H1 (cell line): ENCODE measurements at regions not wholly inside any gene's neighbourhood (a gene's known extent, or its start where the extent isn't known, plus 50 kb on each side); places are given as distances from the start of the nearest gene placed in this dataset.

Experiments
- CTCF ChIA-PET: fragments of 300-600 bp; sonication (Branson Sonifier 250); formaldehyde crosslinking; loops from one replicate; lab custom pipeline; 2021; ENCODE audit not compliant: partially characterized antibody; lab: Charles Lee
- POLR2A ChIA-PET: fragments of 300-600 bp; sonication (Branson Sonifier 250); formaldehyde crosslinking; loops from one replicate; lab custom pipeline; 2021; ENCODE audit warnings: inconsistent platforms; ENCODE audit not compliant: partially characterized antibody; lab: Charles Lee
- DNase-seq, 2 experiments: peaks; one replicate each; pipeline versions ENCODE4 v3.0.0 to v3.0.0-alpha.2; 2010 to 2022; ENCODE audit warnings: low spot score in 2 of 2, low read depth in 1 of 2, mixed read lengths in 1 of 2
- FAIRE-seq: peaks from 2 replicates; lab custom pipeline; 2011; peaks lifted over from hg19 to GRCh38; lab: Jason Lieb, UNC
- H2AFZ ChIP-seq: 2 replicates; pipeline ENCODE4 v1.8.1; 2012; ENCODE audit warnings: low read length, inconsistent platforms
- H2AK5ac ChIP-seq: 2 replicates; pipeline ENCODE4 v1.6.1; 2013; ENCODE audit warnings: low read depth, low read length
- H2BK120ac ChIP-seq: replicated peaks from 2 replicates; pipeline ENCODE3; 2013; ENCODE audit warnings: low read depth, low read length, inconsistent platforms
- H2BK12ac ChIP-seq: 2 replicates; pipeline ENCODE4 v1.6.1; 2013; ENCODE audit warnings: low read depth, low read length
- H2BK15ac ChIP-seq: 2 replicates; pipeline ENCODE4 v1.6.1; 2013; ENCODE audit warnings: low read length
- H2BK20ac ChIP-seq: 2 replicates; pipeline ENCODE4 v1.6.1; 2013; ENCODE audit warnings: low read length
- H2BK5ac ChIP-seq: 2 replicates; pipeline ENCODE4 v1.6.1; 2013; ENCODE audit warnings: low read depth, low read length
- H3K14ac ChIP-seq: 2 replicates; pipeline ENCODE4 v1.6.1; 2013; ENCODE audit warnings: inconsistent platforms; ENCODE audit not compliant: insufficient read length
- H3K18ac ChIP-seq: 2 replicates; pipeline ENCODE4 v1.6.1; 2013; ENCODE audit warnings: low read length; ENCODE audit errors: extremely low read depth
- H3K23ac ChIP-seq: 2 replicates; pipeline ENCODE4 v1.6.1; 2013; ENCODE audit warnings: inconsistent platforms; ENCODE audit not compliant: insufficient read length
- H3K23me2 ChIP-seq: 2 replicates; pipeline ENCODE4 v1.6.1; 2013; ENCODE audit warnings: low read depth, low read length
- H3K27ac ChIP-seq: 2 replicates; pipeline ENCODE4 v1.6.1; 2011; ENCODE audit warnings: low read depth, low read length, inconsistent platforms
- H3K27me3 ChIP-seq, 4 experiments: replicated peaks in 1 of 4; 1 replicate in 1 of 4; 2 replicates in 3 of 4; pipeline versions ENCODE4 v1.6.1 to v1.8.1; 2011 to 2013; ENCODE audit warnings: low read length in 3 of 4, mild to moderate bottlenecking in 3 of 4, inconsistent platforms in 2 of 4, mixed read lengths in 2 of 4, moderate library complexity in 1 of 4; ENCODE audit not compliant: control insufficient read depth in 3 of 4, insufficient read depth in 3 of 4; ENCODE audit errors: extremely low read depth in 1 of 4
- H3K36me3 ChIP-seq, 4 experiments: 2 replicates each; pipeline versions ENCODE4 v1.6.1 to v1.8.1; 2011 to 2013; ENCODE audit warnings: mild to moderate bottlenecking in 4 of 4, low read length in 3 of 4, moderate library complexity in 2 of 4, control low read depth in 1 of 4, inconsistent platforms in 1 of 4; ENCODE audit not compliant: insufficient read depth in 4 of 4, control insufficient read depth in 2 of 4
- H3K4ac ChIP-seq: replicated peaks from 2 replicates; pipeline ENCODE3; 2013; ENCODE audit warnings: low read length, low read depth, mixed read lengths, inconsistent platforms; ENCODE audit not compliant: insufficient read length
- H3K4me1 ChIP-seq, 4 experiments: replicated peaks in 1 of 4; 1 replicate in 1 of 4; 2 replicates in 3 of 4; pipeline versions ENCODE4 v1.6.1 to v1.8.1; 2011 to 2013; ENCODE audit warnings: low read length in 3 of 4, inconsistent platforms in 2 of 4, mixed read lengths in 1 of 4; ENCODE audit not compliant: insufficient read depth in 4 of 4, control insufficient read depth in 3 of 4
- H3K4me2 ChIP-seq, 2 experiments: 2 replicates each; pipeline versions ENCODE4 v1.6.1 to v1.8.1; 2011 to 2013; ENCODE audit warnings: low read depth in 2 of 2, low read length in 2 of 2, control low read depth in 1 of 2, inconsistent platforms in 1 of 2, mild to moderate bottlenecking in 1 of 2; ENCODE audit not compliant: insufficient read depth in 1 of 2
- H3K4me3 ChIP-seq, 4 experiments: fragments of 200-600, 300-600 bp in 1 of 4; sonication (generic), shearing (Covaris generic), sonication (Bioruptor Twin) in 1 of 4; 2 replicates each; pipeline versions ENCODE4 v1.5.1 to v1.8.1; 2011 to 2016; ENCODE audit warnings: low read length in 4 of 4, low read depth in 3 of 4, control low read depth in 2 of 4, inconsistent platforms in 2 of 4, mild to moderate bottlenecking in 2 of 4, mixed read lengths in 1 of 4, moderate library complexity in 1 of 4; ENCODE audit not compliant: insufficient read depth in 2 of 4; ENCODE audit errors: extremely low read depth in 1 of 4
- H3K56ac ChIP-seq: replicated peaks from 2 replicates; pipeline ENCODE3; 2013; ENCODE audit warnings: low read depth, mild to moderate bottlenecking, mixed read lengths, low read length, inconsistent platforms; ENCODE audit not compliant: insufficient read length
- H3K79me1 ChIP-seq: 2 replicates; pipeline ENCODE4 v1.6.1; 2013; ENCODE audit warnings: low read depth, low read length, control low read depth
- H3K79me2 ChIP-seq, 2 experiments: 2 replicates each; pipeline versions ENCODE4 v1.6.1 to v1.8.1; 2012 to 2013; ENCODE audit warnings: low read length in 2 of 2, mild to moderate bottlenecking in 2 of 2, inconsistent platforms in 1 of 2; ENCODE audit not compliant: insufficient read depth in 2 of 2, control insufficient read depth in 1 of 2
- H3K9ac ChIP-seq, 4 experiments: replicated peaks in 1 of 4; 1 replicate in 1 of 4; 2 replicates in 3 of 4; pipeline versions ENCODE4 v1.6.1 to v1.8.1; 2011 to 2013; ENCODE audit warnings: low read depth in 3 of 4, low read length in 3 of 4, control low read depth in 2 of 4, mild to moderate bottlenecking in 2 of 4, moderate library complexity in 2 of 4, inconsistent platforms in 1 of 4; ENCODE audit errors: extremely low read depth in 1 of 4
- H3K9me3 ChIP-seq, 2 experiments: 2 replicates each; pipeline versions ENCODE4 v1.6.1 to v1.8.1; 2012 to 2013; ENCODE audit warnings: mild to moderate bottlenecking in 2 of 2, moderate library complexity in 2 of 2, control low read depth in 1 of 2, inconsistent platforms in 1 of 2, low read depth in 1 of 2, low read length in 1 of 2, mixed read lengths in 1 of 2; ENCODE audit not compliant: insufficient read depth in 2 of 2
- H4K20me1 ChIP-seq, 2 experiments: replicated peaks in 1 of 2; 2 replicates each; pipeline versions ENCODE3 to v1.8.1; 2011 to 2013; ENCODE audit warnings: inconsistent platforms in 2 of 2, low read length in 2 of 2, mild to moderate bottlenecking in 1 of 2; ENCODE audit not compliant: insufficient read depth in 2 of 2, control insufficient read depth in 1 of 2
- H4K5ac ChIP-seq: 2 replicates; pipeline ENCODE4 v1.6.1; 2013; ENCODE audit warnings: low read length, low read depth, mixed read lengths, inconsistent platforms; ENCODE audit not compliant: insufficient read length
- H4K8ac ChIP-seq: 2 replicates; pipeline ENCODE4 v1.8.0; 2013; ENCODE audit warnings: mild to moderate bottlenecking, moderate library complexity, low read length, inconsistent platforms; ENCODE audit not compliant: insufficient read depth; ENCODE audit errors: extremely low read depth
- H4K91ac ChIP-seq: replicated peaks from 2 replicates; pipeline ENCODE3; 2013; ENCODE audit warnings: low read length, mixed read lengths, inconsistent platforms; ENCODE audit not compliant: insufficient read length
- CHD2 ChIP-seq: IDR thresholded peaks from 2 replicates; pipeline ENCODE4 v1.6.1; 2012; ENCODE audit warnings: low read length, improper control_type of control experiment
- CTBP2 ChIP-seq: IDR thresholded peaks from 2 replicates; pipeline ENCODE4 v1.7.0; 2011; ENCODE audit warnings: borderline replicate concordance, mild to moderate bottlenecking, moderate library complexity, mixed read lengths, low read length; ENCODE audit not compliant: insufficient read depth, insufficient read length
- PHF8 ChIP-seq: fragments of 200-600 bp; sonication (generic); conservative IDR thresholded peaks from 2 replicates; pipeline ENCODE4 v1.7.1; 2012; ENCODE audit warnings: low read depth, mild to moderate bottlenecking, inconsistent platforms, low read length, moderate library complexity
- RNF2 ChIP-seq: fragments of 200-900, 300-1000 bp; sonication (generic); IDR thresholded peaks from 2 replicates; pipeline ENCODE4 v1.7.1; 2016; ENCODE audit warnings: borderline replicate concordance, low read depth, mild to moderate bottlenecking, antibody characterized with exemption, low read length; ENCODE audit not compliant: poor library complexity, severe bottlenecking; ENCODE audit errors: missing control alignments
- TEAD4 ChIP-seq: IDR thresholded peaks from 2 replicates; pipeline ENCODE4 v1.6.1; 2012; ENCODE audit warnings: low read depth, low read length, inconsistent platforms, mixed read lengths
- WGBS, 2 experiments: shearing (Covaris generic) in 1 of 2; methylation state at CpG; one replicate each; pipeline versions ENCODE4 v1.1.6 to v1.1.7; 2013 to 2015; ENCODE audit warnings: low lambda C conversion rate in 2 of 2, mixed read lengths in 2 of 2, inconsistent platforms in 1 of 2, low coverage in 1 of 2, missing lambda C conversion rate in 1 of 2; ENCODE audit not compliant: insufficient replicate concordance in 2 of 2, insufficient coverage in 1 of 2, insufficient read length in 1 of 2; ENCODE audit errors: extremely low coverage in 1 of 2, missing lambda C conversion rate in 1 of 2; 5-methylcytosine and 5-hydroxymethylcytosine counted together

- Histone ChIP-seq H3K36me3 (no peaks in the 10 kb centered on the region), H4K91ac (no peak overlapping the region), H2BK20ac (no peak overlapping the region), H3K23ac (no peak overlapping the region), H4K5ac (no peak overlapping the region), H4K20me1 (no peaks in the 10 kb centered on the region), H3K4me1 (peaks cover 0 to 6% (median 1%) of the 10 kb centered on the region in 4 experiments; a peak in 3 of 7 replicates), H2BK15ac (no peak overlapping the region), H3K79me2 (no peaks in the 10 kb centered on the region), H3K4me2 (no peak overlapping the region), H3K27me3 (peaks cover 0 to 1% (median 0%) of the 10 kb centered on the region in 4 experiments; a peak in 1 of 7 replicates), H3K9me3 (no peaks in the 10 kb centered on the region), H3K23me2 (no peaks in the 10 kb centered on the region), H3K56ac (no peak overlapping the region), H3K4me3 (no peak overlapping the region), H3K27ac (no peak overlapping the region), H2AFZ (no peak overlapping the region), H2AK5ac (no peak overlapping the region), H3K79me1 (no peaks in the 10 kb centered on the region), H2BK12ac (no peak overlapping the region), H2BK120ac (no peak overlapping the region), H4K8ac (no peak overlapping the region), H3K4ac (no peak overlapping the region), H3K9ac (no peak overlapping the region), H2BK5ac (no peak overlapping the region), H3K14ac (no peak overlapping the region), H3K18ac (no peak overlapping the region)
- POLR2A ChIA-PET, result no interaction called here
- 60% methylated on average over 2 of the region's 2 CpGs; no CpG with 5 or more reads in 1 of the 2 experiments for WGBS, 2 experiments
- CTCF ChIA-PET, result no interaction called here
- FAIRE-seq (no peak), DNase-seq (no peak)
- TF ChIP-seq CTBP2, result no peak
- no peak for TF ChIP-seq PHF8
- TF ChIP-seq TEAD4, result no peak
- no peak for TF ChIP-seq CHD2
- TF ChIP-seq RNF2, result no peak
Measured at GRCh38 chr3:34175636-34176176, 377.3 kb downstream of the PDCD6IP start.
